Activated CD4-positive, alpha-beta memory T cell treated with anti-CD3 and anti-CD28 coated beads for 36 hours (primary cell): ENCODE measurements at regions not wholly inside any gene's neighbourhood (a gene's known extent, or its start where the extent isn't known, plus 50 kb on each side); places are given as distances from the start of the nearest gene placed in this dataset.

Source experiments
- CTCF ChIA-PET: fragments of 350-600 bp; sonication (Branson Sonifier 250); formaldehyde crosslinking; loops from one replicate; lab custom pipeline; 2021; ENCODE audit warnings: antibody characterized with exemption, inconsistent platforms; lab: Charles Lee
- POLR2A ChIA-PET: fragments of 350-600 bp; sonication (Branson Sonifier 250); formaldehyde crosslinking; loops from one replicate; lab custom pipeline; 2021; ENCODE audit warnings: antibody characterized with exemption; lab: Charles Lee
- DNase-seq: peaks from one replicate; pipeline ENCODE4 v3.0.0-alpha.2; 2020
- H3K27ac Mint-ChIP-seq: one replicate; pipeline ENCODE4 v1.8.0; 2021; ENCODE audit warnings: mixed read lengths
- H3K27me3 Mint-ChIP-seq: one replicate; pipeline ENCODE4 v1.8.0; 2021; ENCODE audit warnings: mixed read lengths
- H3K36me3 Mint-ChIP-seq: one replicate; pipeline ENCODE4 v1.8.0; 2021; ENCODE audit warnings: mixed read lengths
- H3K4me1 Mint-ChIP-seq: one replicate; pipeline ENCODE4 v1.8.0; 2021; ENCODE audit warnings: low read depth, mixed read lengths
- H3K4me3 Mint-ChIP-seq: one replicate; pipeline ENCODE4 v1.8.0; 2021; ENCODE audit warnings: mild to moderate bottlenecking, mixed read lengths
- H3K9me3 Mint-ChIP-seq: one replicate; pipeline ENCODE4 v1.8.0; 2021; ENCODE audit warnings: mixed read lengths
- intact Hi-C: fragments of 100-400 bp; cut with micrococcal nuclease; formaldehyde crosslinking; loops from one replicate; pipeline ENCODE4 v1.15.1; 2023

DNA sequence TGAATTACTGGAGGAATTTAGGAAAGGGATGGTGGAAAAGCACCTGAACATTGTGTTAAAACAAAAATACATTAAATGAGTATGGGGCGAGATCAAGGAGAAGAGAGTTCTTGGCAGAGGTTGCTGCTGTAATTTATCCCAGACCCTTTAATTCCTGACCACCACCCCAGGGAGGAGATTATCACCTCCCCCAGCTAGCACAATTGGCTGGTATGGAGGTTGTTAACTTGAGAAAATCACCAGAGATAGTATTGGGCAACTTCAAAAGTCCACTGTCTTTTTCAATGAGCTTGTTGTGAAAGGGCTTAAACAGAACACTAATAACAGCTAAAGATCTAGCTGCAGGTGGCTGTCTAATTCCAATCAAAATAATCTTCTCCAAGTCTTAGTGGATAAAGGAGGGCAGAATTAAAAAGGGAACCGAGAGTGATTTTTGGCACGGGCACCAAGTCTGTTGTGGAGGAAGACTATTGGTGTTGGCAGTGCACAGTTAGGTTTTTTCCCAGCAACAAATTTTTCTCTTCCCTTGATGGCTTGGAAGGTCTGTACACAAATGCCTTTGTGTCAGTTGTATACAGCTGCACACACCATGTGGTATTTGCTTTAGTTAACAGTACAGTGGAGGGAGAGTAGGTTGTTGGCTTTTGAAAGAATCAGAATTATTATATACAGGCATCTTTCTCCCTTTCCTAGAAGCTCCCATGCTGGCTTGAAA, 289.5 kb downstream of the SLC4A3 start:
- Mint-ChIP-seq H3K4me3 (no peak overlapping the region), H3K9me3 (no peaks in the 10 kb centered on the region), H3K4me1 (no peaks in the 10 kb centered on the region), H3K27me3 (no peaks in the 10 kb centered on the region), H3K36me3 (no peaks in the 10 kb centered on the region), H3K27ac (no peak overlapping the region)
- ChIA-PET POLR2A (no interaction called here), CTCF (no interaction called here)
- intact Hi-C loops, result no loop called here
- DNase-seq, result no peak

DNA sequence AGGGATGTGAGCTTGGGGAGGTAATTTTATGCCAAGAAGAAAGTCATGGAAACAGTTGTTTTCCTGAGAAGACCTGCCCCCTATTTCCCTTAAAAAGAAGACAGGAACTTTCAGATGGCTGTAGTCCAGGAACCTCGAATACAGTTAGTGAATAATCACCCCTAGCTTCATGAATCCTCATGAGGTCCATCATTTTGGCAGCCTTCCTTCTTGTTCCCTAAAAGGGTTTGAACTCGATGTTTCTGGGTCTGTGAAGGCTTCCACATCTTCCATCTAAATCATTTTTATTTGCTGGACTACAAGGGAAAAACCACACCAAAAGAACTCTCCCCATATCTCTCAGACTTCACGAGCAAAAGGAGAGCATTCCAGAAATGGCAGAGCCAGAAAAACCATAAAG, 290.8 kb downstream of the SLC4A3 start:
- Mint-ChIP-seq H3K9me3 (no peaks in the 10 kb centered on the region), H3K36me3 (no peaks in the 10 kb centered on the region), H3K27ac (no peak overlapping the region), H3K4me1 (no peaks in the 10 kb centered on the region), H3K27me3 (no peaks in the 10 kb centered on the region), H3K4me3 (no peak overlapping the region)
- no peak for DNase-seq
- CTCF ChIA-PET, result no interaction called here
- intact Hi-C loops, result no loop called here
- POLR2A ChIA-PET, result no interaction called here

DNA sequence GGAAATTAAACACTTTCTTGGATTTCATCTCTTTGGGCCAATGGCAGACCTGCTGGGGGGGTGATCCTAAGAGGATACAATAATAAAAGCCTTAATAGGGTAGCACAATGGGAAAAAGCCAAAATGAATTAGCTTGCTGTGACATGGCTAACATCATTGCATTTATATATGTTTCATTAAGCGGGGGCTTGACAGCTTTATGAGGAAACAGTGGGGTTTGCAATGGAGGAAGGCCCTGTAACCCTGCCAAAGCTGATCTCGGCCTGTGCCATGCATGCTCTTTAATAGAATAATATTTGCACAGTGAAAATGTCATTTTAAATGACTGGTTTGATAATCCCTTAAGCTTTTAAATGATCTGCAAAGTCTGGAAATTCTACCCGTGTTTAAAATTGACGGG, 291.5 kb downstream of the SLC4A3 start:
- Mint-ChIP-seq H3K27ac (no peak overlapping the region), H3K4me1 (no peaks in the 10 kb centered on the region), H3K27me3 (no peaks in the 10 kb centered on the region), H3K4me3 (no peak overlapping the region), H3K36me3 (no peaks in the 10 kb centered on the region), H3K9me3 (no peaks in the 10 kb centered on the region)
- ChIA-PET POLR2A (no interaction called here), CTCF (no interaction called here)
- no peak for DNase-seq
- intact Hi-C loops, result no loop called here

DNA sequence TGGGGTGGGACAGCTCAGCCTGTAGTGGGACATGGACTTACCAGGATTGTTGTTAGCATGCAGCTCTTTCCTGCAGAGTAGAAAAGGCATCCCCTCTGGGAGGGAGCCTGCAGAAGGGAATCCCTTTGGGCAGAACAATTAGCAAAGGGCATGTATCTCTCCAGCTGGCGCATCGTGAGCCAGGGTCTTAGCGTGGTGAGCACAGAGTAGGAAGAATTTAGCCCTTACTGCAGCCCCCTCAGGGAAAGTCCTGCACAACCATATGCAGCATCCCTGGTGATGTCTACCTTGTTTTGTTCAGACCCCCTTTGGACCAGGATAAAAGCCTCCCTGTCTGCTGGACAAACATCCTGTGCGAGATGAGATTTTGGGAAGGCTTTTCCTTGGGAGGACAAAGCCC, 292.1 kb downstream of the SLC4A3 start:
- DNase-seq, result no peak
- H3K4me1 Mint-ChIP-seq, result no peaks in the 10 kb centered on the region
- no peak overlapping the region for H3K4me3 Mint-ChIP-seq
- peaks cover 2% of the 10 kb centered on the region for H3K27me3 Mint-ChIP-seq
- ChIA-PET POLR2A (no interaction called here), CTCF (no interaction called here)
- intact Hi-C loops, result no loop called here
- no peak overlapping the region for H3K27ac Mint-ChIP-seq
- no peaks in the 10 kb centered on the region for H3K9me3 Mint-ChIP-seq
- no peaks in the 10 kb centered on the region for H3K36me3 Mint-ChIP-seq

DNA sequence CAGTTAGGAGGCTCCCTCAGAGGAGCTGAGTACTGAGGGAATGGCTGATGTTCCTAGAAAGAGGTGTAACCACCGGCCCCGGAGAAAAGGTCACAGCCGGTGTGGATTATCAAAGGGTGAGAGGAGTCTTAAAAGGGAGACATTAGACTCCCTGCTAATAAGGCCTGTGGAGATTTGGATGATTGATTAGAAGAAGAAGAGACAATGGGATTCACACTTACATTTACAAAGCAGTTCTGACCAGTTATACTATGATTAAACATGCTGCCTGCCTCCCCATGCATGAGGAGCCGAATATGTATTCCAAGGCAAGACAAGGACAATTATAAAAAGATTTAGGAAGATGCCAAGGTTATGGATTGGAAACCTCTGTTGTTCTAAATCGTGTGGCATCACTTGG, 302.4 kb downstream of the SLC4A3 start:
- Mint-ChIP-seq H3K27me3 (no peaks in the 10 kb centered on the region), H3K36me3 (no peaks in the 10 kb centered on the region), H3K4me1 (no peaks in the 10 kb centered on the region), H3K4me3 (no peak overlapping the region), H3K9me3 (no peaks in the 10 kb centered on the region), H3K27ac (no peak overlapping the region)
- intact Hi-C loops, result no loop called here
- POLR2A ChIA-PET, result no interaction called here
- no peak for DNase-seq
- CTCF ChIA-PET, result no interaction called here

- Mint-ChIP-seq H3K27me3 (no peaks in the 10 kb centered on the region), H3K4me3 (no peak overlapping the region), H3K36me3 (no peaks in the 10 kb centered on the region), H3K27ac (no peak overlapping the region), H3K4me1 (no peaks in the 10 kb centered on the region), H3K9me3 (no peaks in the 10 kb centered on the region)
- no peak for DNase-seq
- ChIA-PET CTCF (no interaction called here), POLR2A (no interaction called here)
- intact Hi-C loops, result no loop called here
These were observed 312.2 kb downstream of the SLC4A3 start for GRCh38 chr2:219939647-219940046.

- H3K27ac Mint-ChIP-seq, result no peak overlapping the region
These were observed 317.4 kb downstream of the SLC4A3 start for GRCh38 chr2:219944866-219945265.

DNA sequence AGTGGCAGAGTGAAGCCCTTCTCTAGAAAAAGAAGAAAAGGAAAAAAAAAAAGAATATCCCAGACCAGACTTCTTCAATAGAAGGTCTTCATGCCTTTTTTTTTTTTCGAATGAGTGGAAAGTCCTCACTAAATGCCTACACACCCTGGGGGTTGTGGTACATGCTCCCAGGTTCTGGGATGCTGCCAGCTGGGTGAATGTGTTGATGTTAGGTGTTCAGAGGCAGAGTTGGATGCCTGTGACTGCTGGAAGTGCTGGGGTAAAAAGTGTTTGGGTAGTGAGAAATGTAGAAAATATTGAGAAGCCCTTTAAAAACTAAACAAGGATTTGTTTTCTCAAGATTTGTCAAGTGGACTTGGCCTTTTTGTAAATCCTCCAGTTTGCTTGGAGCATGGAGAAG, 318.6 kb downstream of the SLC4A3 start:
- no peak overlapping the region for H3K4me3 Mint-ChIP-seq
- peaks cover 3% of the 10 kb centered on the region for H3K27me3 Mint-ChIP-seq
- H3K9me3 Mint-ChIP-seq, result no peaks in the 10 kb centered on the region
- H3K27ac Mint-ChIP-seq, result no peak overlapping the region
- DNase-seq, result no peak
- no peaks in the 10 kb centered on the region for H3K4me1 Mint-ChIP-seq
- intact Hi-C loops, result no loop called here
- ChIA-PET CTCF (interaction anchor here (0.6 kb wide), 1 partner anchor 37 kb away, joined by 3 read pairs; no protein-coding TSS in a partner anchor), POLR2A (no interaction called here)
- H3K36me3 Mint-ChIP-seq, result no peaks in the 10 kb centered on the region

More at GRCh38 chr2:219944866-219945265, 317.4 kb downstream of the SLC4A3 start:
- ChIA-PET CTCF (no interaction called here), POLR2A (no interaction called here)
- intact Hi-C loops, result no loop called here
- Mint-ChIP-seq H3K27me3 (peaks cover 3% of the 10 kb centered on the region), H3K4me3 (no peak overlapping the region), H3K9me3 (no peaks in the 10 kb centered on the region), H3K4me1 (no peaks in the 10 kb centered on the region), H3K36me3 (no peaks in the 10 kb centered on the region)
- no peak for DNase-seq

GRCh38 chr2:219946529-219946928, 319.1 kb downstream of the SLC4A3 start:
- Mint-ChIP-seq H3K4me3 (no peak overlapping the region), H3K9me3 (no peaks in the 10 kb centered on the region), H3K4me1 (no peaks in the 10 kb centered on the region), H3K27me3 (peaks cover 3% of the 10 kb centered on the region), H3K27ac (no peak overlapping the region), H3K36me3 (no peaks in the 10 kb centered on the region)
- POLR2A ChIA-PET, result no interaction called here
- intact Hi-C loops, result no loop called here
- CTCF ChIA-PET, result interaction anchor here (0.6 kb wide), 1 partner anchor 37 kb away, joined by 3 read pairs; no protein-coding TSS in a partner anchor
- no peak for DNase-seq

DNA sequence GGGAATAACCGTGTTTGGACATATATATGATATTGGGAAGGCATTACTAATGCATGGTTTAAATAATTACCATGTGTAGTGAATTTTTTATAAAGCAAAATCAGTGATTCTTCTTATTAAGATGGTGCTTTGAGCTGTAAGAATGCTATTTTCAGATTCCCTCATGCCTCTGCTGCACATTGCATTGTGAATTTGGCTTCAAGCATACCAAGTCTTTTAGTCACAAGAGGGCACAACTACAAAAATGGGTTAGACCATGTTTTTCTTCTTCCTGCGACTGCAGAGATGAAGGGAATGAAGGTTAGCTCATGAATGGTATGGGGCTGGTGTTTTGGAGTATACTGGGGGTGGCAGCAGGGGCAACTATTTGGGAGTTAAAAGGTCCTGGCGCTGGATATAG, 320.1 kb downstream of the SLC4A3 start:
- POLR2A ChIA-PET, result no interaction called here
- no peaks in the 10 kb centered on the region for H3K9me3 Mint-ChIP-seq
- DNase-seq, result no peak
- peaks cover 3% of the 10 kb centered on the region for H3K27me3 Mint-ChIP-seq
- H3K4me3 Mint-ChIP-seq, result no peak overlapping the region
- H3K4me1 Mint-ChIP-seq, result no peaks in the 10 kb centered on the region
- no peaks in the 10 kb centered on the region for H3K36me3 Mint-ChIP-seq
- no peak overlapping the region for H3K27ac Mint-ChIP-seq
- intact Hi-C loops, result no loop called here
- CTCF ChIA-PET, result interaction anchor here (0.6 kb wide), 1 partner anchor 20 kb away, joined by 3 read pairs; no protein-coding TSS in a partner anchor

- intact Hi-C loops, result no loop called here
- DNase-seq, result no peak
- Mint-ChIP-seq H3K9me3 (no peaks in the 10 kb centered on the region), H3K36me3 (no peaks in the 10 kb centered on the region), H3K27ac (no peak overlapping the region), H3K4me1 (no peaks in the 10 kb centered on the region), H3K4me3 (no peak overlapping the region), H3K27me3 (peaks cover 3% of the 10 kb centered on the region)
- POLR2A ChIA-PET, result no interaction called here
- CTCF ChIA-PET, result no interaction called here
These were observed 321.6 kb downstream of the SLC4A3 start for GRCh38 chr2:219949053-219949452.

DNA sequence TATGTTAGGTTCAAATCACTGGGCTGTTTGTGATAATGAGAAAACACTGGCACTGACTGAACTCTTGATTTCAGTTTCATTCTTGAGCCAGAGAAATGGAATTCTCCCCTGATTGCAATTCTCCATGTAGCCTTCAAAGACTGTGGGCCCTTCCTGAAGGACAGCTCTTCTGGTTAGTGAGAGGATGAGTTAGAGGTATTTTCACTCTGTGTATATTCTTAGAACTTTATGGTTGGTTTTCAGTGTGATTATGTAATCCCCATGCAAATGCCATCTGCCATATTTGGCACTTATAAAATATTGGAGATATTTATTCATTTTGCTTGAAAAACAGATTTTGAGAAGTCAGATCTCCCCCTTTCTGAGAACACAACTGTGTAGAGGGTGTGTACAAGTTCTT, 323.7 kb downstream of the SLC4A3 start:
- H3K4me3 Mint-ChIP-seq, result no peak overlapping the region
- ChIA-PET CTCF (no interaction called here), POLR2A (no interaction called here)
- H3K27ac Mint-ChIP-seq, result no peak overlapping the region
- H3K27me3 Mint-ChIP-seq, result peaks cover 3% of the 10 kb centered on the region
- DNase-seq, result no peak
- H3K4me1 Mint-ChIP-seq, result no peaks in the 10 kb centered on the region
- intact Hi-C loops, result no loop called here
- H3K36me3 Mint-ChIP-seq, result no peaks in the 10 kb centered on the region
- no peaks in the 10 kb centered on the region for H3K9me3 Mint-ChIP-seq

GRCh38 chr2:219954331-219954730, 326.9 kb downstream of the SLC4A3 start:
- H3K9me3 Mint-ChIP-seq, result no peaks in the 10 kb centered on the region
- intact Hi-C loops, result no loop called here
- no peaks in the 10 kb centered on the region for H3K27me3 Mint-ChIP-seq
- CTCF ChIA-PET, result interaction anchor here (0.6 kb wide), 1 partner anchor 9 kb away, joined by 3 read pairs; no protein-coding TSS in a partner anchor
- H3K27ac Mint-ChIP-seq, result no peak overlapping the region
- DNase-seq, result no peak
- H3K4me1 Mint-ChIP-seq, result no peaks in the 10 kb centered on the region
- POLR2A ChIA-PET, result no interaction called here
- no peaks in the 10 kb centered on the region for H3K36me3 Mint-ChIP-seq
- no peak overlapping the region for H3K4me3 Mint-ChIP-seq
